ENCODE measurements at regions not wholly inside any gene's neighbourhood (a gene's known extent, or its start where the extent isn't known, plus 50 kb on each side); places are given as distances from the start of the nearest gene placed in this dataset.

- Histone ChIP-seq H2AFZ (ENCODE audit: low read depth, low read length) (no peak overlapping the region), H3F3A (ENCODE audit: insufficient read depth, low read length, poor library complexity, severe bottlenecking) (no peaks in the 10 kb centered on the region), H3K9ac (ENCODE audit: low read length) (no peak overlapping the region), H3K79me2 (replicated peaks; ENCODE audit: insufficient read depth, low read length) (no peaks in the 10 kb centered on the region), H4K20me1 (ENCODE audit: insufficient read depth) (no peaks in the 10 kb centered on the region), H3K27me3 (ENCODE audit: insufficient read depth, low read depth, low read length) (no peaks in the 10 kb centered on the region), H3K9me2 (ENCODE audit: insufficient read depth, low read length) (no peaks in the 10 kb centered on the region), H3K4me3 (ENCODE audit: low read length) (no peak overlapping the region), H3K9me3 (ENCODE audit: low read length) (no peaks in the 10 kb centered on the region), H3K36me3 (ENCODE audit: insufficient read depth, low read length) (no peaks in the 10 kb centered on the region), H3K27ac (ENCODE audit: low read length) (no peak overlapping the region), H3K4me2 (ENCODE audit: low read length) (no peak overlapping the region)
- TF ChIP-seq CTCF (IDR thresholded peaks at IDR 0.05; ENCODE audit: poor library complexity, severe bottlenecking) = no peak
- TF ChIP-seq SMC3 (conservative IDR thresholded peaks at IDR 0.05; ENCODE audit: poor library complexity) = no peak
- TF ChIP-seq POLR2AphosphoS5 (IDR thresholded peaks at IDR 0.05) = no peak
- no peak for TF ChIP-seq MXI1 (conservative IDR thresholded peaks at IDR 0.05; ENCODE audit: poor library complexity, severe bottlenecking)
- TF ChIP-seq RAD21 (conservative IDR thresholded peaks at IDR 0.05) = no peak
- TF ChIP-seq TAF1 (IDR thresholded peaks at IDR 0.05; ENCODE audit: low read depth) = no peak
- no peak for TF ChIP-seq REST (IDR thresholded peaks at IDR 0.05; ENCODE audit: borderline replicate concordance)
- TF ChIP-seq EZH2 (IDR thresholded peaks at IDR 0.05; ENCODE audit: borderline replicate concordance, insufficient read depth, low read length, poor library complexity, severe bottlenecking) = no peak
- no peak for TF ChIP-seq EP300 (conservative IDR thresholded peaks at IDR 0.05; ENCODE audit: poor library complexity, severe bottlenecking)
Measured at GRCh38 chr12:87779858-87780498, 249.2 kb downstream of the C12orf50 start.

GRCh38 chr12:87779016-87779415, 250.2 kb downstream of the C12orf50 start:
- H4K20me1 ChIP-seq (ENCODE audit: insufficient read depth) = no peaks in the 10 kb centered on the region
- H2AFZ ChIP-seq (ENCODE audit: low read depth, low read length) = no peak overlapping the region
- no peak overlapping the region for H3K9ac ChIP-seq (ENCODE audit: low read length)
- H3K36me3 ChIP-seq (ENCODE audit: insufficient read depth, low read length) = no peaks in the 10 kb centered on the region
- no peaks in the 10 kb centered on the region for H3K27me3 ChIP-seq (ENCODE audit: insufficient read depth, low read depth, low read length)
- H3F3A ChIP-seq (ENCODE audit: insufficient read depth, low read length, poor library complexity, severe bottlenecking) = no peaks in the 10 kb centered on the region
- H3K4me3 ChIP-seq (ENCODE audit: low read length) = no peak overlapping the region
- no peaks in the 10 kb centered on the region for H3K9me3 ChIP-seq (ENCODE audit: low read length)
- H3K27ac ChIP-seq (ENCODE audit: low read length) = no peak overlapping the region
- no peak overlapping the region for H3K4me2 ChIP-seq (ENCODE audit: low read length)
- no peaks in the 10 kb centered on the region for H3K79me2 ChIP-seq (replicated peaks; ENCODE audit: insufficient read depth, low read length)
- no peaks in the 10 kb centered on the region for H3K9me2 ChIP-seq (ENCODE audit: insufficient read depth, low read length)
- TF ChIP-seq TAF1 (IDR thresholded peaks at IDR 0.05; ENCODE audit: low read depth) (no peak), RAD21 (conservative IDR thresholded peaks at IDR 0.05) (no peak), POLR2AphosphoS5 (IDR thresholded peaks at IDR 0.05) (no peak), CTCF (IDR thresholded peaks at IDR 0.05; ENCODE audit: poor library complexity, severe bottlenecking) (no peak), REST (IDR thresholded peaks at IDR 0.05; ENCODE audit: borderline replicate concordance) (no peak), MXI1 (conservative IDR thresholded peaks at IDR 0.05; ENCODE audit: poor library complexity, severe bottlenecking) (no peak), SMC3 (conservative IDR thresholded peaks at IDR 0.05; ENCODE audit: poor library complexity) (no peak), EP300 (conservative IDR thresholded peaks at IDR 0.05; ENCODE audit: poor library complexity, severe bottlenecking) (no peak), EZH2 (IDR thresholded peaks at IDR 0.05; ENCODE audit: borderline replicate concordance, insufficient read depth, low read length, poor library complexity, severe bottlenecking) (no peak)

Measured in neural cell (in vitro differentiated cells).